Astrocyte (in vitro differentiated cells and primary cell): ENCODE measurements at regions not wholly inside any gene's neighbourhood (a gene's known extent, or its start where the extent isn't known, plus 50 kb on each side); places are given as distances from the start of the nearest gene placed in this dataset.

ENCODE experiments used
- CTCF ChIP-seq: IDR thresholded peaks from 2 replicates; pipeline ENCODE4 v1.5.1; 2011; ENCODE audit warnings: low read depth, mild to moderate bottlenecking, inconsistent platforms, low read length, moderate library complexity; ENCODE audit not compliant: insufficient read depth
- EZH2 ChIP-seq: IDR thresholded peaks from 2 replicates; pipeline ENCODE4 v1.6.1; 2012; ENCODE audit warnings: mild to moderate bottlenecking, low read length, inconsistent platforms; ENCODE audit not compliant: insufficient read depth

GRCh38 chr2:225771701-225772100 is 372.2 kb downstream of the NYAP2 start:
- TF ChIP-seq EZH2, result no peak
- TF ChIP-seq CTCF, result no peak
